HG03439 (cell line): ENCODE measurements at regions not wholly inside any gene's neighbourhood (a gene's known extent, or its start where the extent isn't known, plus 50 kb on each side); places are given as distances from the start of the nearest gene placed in this dataset.

Source experiments
- ATAC-seq: cut with Tn5 transposase; IDR thresholded peaks from one replicate; pipeline ENCODE4 v1.9.1; 2021; ENCODE audit warnings: mild to moderate bottlenecking, moderate library complexity; ENCODE audit not compliant: unreplicated experiment

DNA sequence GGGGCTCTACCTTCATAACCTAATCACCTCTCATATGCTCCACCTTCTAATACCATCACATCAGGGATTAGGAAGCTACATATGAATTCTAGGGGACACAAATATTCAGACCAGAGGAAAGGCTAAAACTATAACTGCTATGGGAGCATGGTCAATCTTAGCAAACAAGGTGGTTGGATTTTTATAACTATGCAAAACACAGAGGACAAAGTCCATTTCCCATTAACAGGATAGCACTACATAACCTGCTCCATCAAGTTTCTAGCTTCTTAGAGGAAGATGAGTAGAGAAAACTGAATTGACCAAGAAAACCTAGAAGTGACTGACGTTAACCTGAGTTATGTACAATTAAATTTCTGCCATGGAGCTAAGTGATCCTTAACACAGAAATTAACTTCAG is 398.6 kb downstream of the TBL1XR1 start:
- ATAC-seq = no peak

DNA sequence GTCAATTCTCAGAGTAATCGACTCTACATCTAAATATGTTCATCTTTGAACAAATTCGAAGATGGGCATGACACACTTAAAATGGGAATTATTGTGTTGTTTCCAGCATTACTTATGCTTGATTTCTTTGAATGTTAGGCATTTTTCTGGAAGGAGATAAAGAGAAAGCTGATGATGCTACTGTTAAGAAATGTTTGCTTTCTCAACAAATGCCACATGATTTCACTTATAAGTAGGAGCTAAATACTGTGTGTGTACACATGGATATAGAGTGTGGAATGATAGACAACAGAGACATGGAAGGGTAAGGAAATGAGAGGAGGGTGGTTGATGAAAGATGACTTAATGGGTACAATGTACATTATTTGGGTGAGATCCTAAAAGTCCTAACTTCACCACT is 400.9 kb downstream of the TBL1XR1 start:
- no peak for ATAC-seq

DNA sequence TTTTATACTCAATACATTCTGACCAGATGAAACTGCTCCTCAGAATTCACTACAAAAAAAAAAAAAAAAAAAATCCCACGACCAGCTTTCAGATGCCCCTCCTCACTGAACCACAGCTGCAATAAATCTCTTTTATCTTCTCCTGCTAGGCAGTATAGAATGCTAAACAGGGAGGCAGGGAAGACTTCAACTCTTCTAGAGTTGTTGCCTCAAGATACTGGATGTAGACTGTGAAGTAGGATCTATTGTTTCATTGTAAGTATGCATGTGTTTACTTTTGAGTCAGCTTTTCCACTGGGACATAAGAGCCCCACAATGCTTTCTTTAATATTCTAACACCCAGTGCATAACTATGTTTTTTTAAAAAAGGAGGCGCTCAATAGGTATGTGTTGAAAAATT is 401.4 kb downstream of the TBL1XR1 start:
- ATAC-seq = no peak

DNA sequence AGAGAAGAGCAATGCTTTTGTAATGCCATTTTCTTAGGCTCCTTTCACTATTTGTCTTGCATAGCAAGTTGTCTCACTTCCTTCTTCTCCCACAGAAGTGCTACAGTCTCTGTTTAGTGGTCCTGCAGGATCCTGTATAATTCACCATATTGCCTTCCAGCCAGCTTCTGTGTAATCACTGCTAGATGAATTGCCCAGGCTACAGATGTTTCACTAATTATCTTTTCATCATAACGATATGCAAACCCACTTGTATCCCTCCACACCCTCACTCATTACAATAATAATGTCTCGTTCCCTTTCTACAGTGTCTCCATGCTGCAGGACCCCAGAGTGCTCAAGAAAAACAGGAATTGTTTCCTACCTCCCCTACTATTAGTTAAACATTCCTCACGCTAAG is 402.9 kb downstream of the TBL1XR1 start:
- ATAC-seq = no peak

DNA sequence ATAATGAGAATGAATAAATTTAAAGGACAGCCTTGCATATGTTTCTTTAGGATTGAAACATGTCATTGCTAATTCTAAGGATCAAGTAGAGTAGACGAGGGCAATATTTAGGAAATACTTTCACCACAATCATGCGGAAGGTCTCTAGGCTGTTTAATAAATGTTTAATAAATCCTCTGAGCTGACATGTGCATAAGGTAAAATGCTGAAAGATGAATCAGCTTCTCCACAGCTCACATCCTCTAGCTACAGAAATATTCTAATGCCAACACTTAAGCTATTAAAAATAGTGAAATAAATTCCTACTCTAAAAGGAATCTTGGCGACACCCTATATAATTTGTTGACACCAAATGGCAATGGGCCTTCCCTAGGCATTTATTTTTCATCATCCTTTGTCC is 407.3 kb downstream of the TBL1XR1 start:
- ATAC-seq = no peak

DNA sequence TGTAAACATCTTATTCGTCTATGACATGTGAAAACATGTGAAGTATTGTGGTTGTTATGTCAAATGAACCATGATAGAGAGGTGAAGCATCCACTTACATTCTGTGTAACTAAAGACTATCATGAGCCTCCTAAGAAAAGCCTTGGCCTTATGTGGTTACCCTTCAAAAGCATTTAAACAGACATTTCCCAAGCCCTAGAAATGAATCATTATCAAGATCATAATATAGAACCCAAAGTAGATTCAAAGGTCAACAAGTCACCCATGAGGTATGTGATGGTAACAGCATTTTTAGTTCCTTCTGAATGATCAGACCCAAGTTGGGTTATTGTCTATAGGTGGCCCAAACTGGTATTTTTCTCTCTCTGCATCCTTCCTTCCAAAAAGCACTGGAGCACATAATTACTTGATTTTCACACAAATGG is 408.0 kb downstream of the TBL1XR1 start:
- no peak for ATAC-seq

DNA sequence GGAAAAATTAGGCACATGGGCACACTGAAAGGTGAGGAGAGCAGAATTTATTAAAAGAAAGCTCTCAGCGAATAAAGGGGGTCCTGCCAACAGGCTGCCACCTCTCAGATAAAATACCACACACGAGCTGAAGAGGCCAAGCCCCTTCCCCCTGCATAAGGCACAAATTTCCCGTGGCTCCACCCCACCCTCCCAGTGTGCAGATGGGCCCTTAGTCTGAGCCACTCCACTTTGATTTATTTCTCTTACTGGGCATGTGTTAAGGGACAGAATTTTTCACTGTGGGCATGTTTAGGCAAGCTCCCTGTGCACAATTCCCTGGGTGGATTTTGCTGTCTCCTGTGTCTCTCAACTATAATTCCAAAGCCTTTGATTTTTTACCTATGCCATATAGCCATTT is 409.8 kb downstream of the TBL1XR1 start:
- no peak for ATAC-seq

DNA sequence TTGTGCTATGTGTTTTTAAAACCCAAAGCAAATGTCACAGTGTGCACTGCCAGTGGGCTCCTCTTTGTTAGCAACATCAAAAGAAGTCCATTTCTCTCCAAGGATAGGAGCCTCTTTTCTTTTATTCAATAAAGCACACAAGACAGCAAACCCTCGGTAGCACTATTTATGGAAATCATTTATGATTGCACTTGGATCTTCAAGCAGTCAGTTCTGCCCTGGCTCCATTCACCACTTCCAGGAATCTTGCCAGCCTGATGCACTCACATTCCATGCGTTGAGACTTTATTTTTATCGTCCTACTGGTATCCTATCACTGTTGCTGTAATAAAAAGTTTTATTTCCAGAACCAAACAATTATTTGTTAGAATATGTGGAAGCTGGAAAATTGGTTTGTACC is 412.1 kb downstream of the TBL1XR1 start:
- no peak for ATAC-seq

DNA sequence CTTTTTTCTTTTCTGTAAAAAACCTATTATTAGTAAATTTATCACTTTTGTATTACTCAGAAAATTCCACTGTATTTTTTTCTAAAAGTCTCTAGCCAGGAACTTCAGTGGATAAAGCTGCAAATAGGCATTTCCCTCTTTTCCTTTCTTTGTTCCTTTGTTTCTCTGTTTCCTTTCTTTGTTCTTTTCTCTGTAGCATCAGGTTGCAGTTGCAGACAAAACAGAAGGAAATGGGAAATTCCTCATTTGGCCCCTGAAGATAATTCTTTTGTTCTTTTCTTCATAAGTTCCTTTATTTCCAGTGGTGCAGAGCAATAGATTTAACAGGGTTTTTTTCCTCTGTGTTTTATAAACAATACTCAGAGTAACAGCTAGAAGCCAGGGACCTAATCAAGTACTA is 416.5 kb downstream of the TBL1XR1 start:
- ATAC-seq = no peak

DNA sequence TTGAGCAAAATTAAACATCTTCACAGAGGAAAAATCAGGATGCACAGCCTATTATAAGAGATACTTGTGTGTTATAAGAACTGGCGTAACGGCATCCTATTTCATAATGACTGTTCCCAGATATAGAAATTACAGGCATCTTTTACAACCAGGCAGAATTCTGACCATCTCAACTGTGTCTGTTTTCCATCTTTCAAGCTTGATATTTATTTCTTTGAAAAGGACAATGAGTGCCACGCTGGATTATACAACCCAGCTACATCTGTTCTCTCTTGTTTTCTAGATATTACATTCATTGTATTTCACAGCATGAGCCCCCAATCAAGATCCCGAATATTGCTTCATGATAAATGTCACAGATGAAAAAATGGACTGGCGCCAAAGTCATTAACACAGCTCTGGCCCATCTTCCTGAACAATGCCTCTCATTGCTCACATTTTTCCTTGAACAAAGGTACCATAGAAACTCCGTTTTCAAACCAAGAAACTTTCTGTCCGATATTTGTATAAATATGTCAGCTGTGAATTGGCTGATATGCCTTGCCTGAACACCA is 420.6 kb downstream of the TBL1XR1 start:
- no peak for ATAC-seq

DNA sequence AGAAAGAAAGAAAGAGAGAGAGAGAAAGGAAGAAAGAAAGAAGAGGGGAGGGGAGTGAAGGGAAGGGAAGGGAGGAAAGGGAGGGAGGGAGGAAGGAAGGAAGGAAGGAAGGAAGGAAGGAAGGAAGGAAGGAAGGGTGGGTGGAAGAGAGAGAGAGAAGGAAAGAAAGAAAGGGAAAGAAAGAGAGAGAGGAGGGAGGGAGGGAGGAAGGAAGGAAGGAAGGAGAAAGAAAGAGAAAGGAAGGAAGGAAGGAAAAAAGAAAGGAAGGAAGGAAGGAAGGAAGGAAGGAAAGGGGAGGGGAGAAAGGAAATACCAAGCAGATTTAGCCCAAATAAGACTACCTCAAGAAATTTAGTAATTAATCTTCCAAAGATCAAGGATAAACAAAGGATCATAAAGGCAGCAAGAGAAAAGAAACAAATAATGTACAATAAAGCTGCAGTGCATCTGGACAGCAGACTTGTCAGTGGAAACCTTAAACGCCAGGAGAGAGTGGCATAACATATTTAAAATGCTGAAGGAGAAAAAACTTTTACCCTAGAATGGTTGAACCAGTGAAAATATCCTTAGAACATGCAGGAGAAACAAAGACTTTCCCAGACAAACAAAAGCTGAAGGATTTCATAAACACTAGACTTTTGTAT is 427.6 kb downstream of the TBL1XR1 start:
- no peak for ATAC-seq

DNA sequence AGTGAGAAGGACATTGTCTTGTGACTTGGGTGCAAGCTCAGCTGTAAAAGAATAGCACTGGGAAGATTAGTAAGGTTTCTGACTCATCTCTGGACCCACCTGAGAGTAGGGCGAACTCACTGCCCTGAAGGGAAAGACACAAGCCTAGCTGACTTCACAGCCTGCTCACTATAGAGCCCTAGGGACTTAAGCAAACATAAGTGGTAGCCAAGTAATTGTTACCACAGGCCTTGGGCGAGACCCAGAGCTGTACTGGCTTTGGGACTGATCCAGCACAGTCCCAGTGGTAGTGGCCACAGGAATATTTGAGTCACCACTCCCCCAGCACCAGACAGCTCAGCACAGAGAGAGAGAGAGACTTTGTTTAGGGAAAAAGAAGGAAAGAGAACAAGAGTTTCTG is 429.9 kb downstream of the TBL1XR1 start:
- no peak for ATAC-seq

DNA sequence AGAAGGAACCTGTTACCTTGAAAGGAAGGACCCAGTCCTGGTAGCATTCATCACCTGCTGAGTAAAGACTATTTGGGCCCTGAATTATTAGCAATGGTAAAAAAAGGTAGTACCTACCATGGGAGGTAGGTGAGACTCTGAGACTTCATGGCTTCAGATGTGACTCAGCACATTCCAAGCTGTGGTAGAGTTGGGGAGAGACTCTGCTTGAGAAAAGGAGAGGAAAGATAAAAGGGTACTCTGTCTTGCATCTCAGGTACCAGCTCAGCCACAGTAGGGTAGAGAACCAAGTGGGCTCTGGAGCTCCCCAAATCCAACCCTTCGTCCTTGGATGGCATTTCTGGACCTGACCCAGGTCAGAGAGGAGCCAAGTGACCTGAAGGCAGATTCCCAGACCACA is 430.4 kb downstream of the TBL1XR1 start:
- ATAC-seq = no peak

DNA sequence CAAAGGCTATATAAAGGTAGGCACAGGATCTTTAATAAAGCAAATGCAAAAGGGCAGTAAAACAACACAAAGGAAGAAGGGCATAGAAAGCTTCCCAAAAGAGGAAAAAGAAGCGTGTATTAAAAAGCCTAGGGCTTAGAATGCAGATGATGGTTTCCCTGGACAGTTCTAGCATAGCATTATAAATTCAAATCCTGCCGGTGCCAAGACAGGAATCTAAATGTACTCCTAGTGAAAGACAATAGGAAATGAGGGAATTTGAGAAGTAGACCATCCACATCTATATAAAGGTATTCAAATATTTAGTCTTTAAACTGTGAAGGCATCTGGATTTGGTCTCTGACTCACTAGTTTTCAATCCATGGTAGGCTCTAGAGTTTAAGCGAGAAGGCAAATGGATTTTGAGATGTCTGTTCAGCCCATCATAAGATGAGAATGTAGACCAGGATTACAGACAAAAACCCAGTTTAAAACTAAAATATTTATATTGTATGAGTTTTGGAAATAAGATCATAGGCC is 431.8 kb downstream of the TBL1XR1 start:
- ATAC-seq = no peak

DNA sequence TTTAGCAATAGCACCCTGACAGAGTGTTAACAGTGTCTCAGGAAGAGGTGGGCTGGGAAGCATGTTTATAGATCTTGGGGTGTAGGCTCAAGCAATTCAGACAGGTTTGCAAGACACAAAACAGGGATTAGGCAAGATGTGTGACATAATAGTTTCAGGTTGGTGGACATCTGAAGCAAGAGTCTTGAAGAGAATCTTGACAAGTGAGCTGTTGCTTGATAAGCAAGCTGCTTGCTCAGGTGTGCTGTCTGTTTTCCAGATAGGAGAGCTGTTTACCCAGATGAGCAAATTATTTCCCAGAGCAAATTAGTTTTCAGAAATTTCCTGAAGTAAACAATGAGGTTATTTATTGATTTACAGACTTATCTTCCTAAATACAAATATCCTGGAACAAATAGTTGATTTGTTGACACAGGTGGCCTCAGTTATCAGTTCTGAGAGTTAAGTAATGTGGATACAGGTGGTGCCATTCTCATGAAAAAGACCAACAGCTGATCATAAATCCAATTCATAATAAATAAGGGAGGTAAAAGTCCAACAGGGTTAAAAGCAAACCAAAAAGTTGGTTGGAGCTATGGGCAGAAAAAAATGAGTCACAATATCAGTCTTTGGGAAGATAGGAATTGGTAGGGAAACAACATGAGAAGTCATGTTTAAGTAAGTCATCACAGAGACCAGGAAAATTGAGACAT is 437.3 kb downstream of the TBL1XR1 start:
- no peak for ATAC-seq

DNA sequence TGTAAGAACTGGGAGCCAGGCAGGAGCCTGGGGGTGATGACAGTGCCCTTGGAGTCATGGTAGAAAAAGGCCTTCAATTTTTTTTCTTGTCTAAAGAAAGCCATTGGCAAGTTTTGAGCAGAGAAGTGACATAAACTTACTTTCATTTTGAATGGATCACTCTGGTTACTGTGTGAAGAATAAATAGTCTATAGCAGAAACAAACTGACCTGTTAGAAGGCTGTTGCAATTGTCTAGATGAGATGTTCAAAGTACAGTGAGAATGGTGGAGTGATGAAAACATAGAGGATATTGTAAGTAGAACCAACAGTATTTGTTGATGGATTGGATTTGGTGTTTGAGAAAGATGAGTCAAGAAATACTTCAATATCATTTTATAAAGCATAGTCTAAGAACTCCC is 439.9 kb downstream of the TBL1XR1 start:
- ATAC-seq = no peak

DNA sequence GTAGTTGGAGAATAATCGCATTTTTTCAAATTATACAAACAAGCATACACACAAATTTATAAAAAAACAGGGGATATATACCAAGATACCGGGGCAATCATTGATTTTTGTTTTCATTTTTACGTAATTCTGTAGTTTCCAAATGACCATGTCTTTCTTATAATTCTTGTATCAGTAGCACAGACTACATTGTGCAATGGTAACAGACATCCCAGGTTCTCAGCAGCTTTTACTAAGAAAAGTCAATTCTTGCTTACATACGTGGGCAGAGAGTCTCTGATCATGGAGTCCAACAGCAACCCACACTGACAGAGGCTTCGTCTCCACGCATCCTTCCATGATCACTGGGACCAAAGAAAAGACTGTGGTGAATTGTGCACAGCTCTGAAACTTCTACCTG is 441.3 kb downstream of the TBL1XR1 start:
- no peak for ATAC-seq

DNA sequence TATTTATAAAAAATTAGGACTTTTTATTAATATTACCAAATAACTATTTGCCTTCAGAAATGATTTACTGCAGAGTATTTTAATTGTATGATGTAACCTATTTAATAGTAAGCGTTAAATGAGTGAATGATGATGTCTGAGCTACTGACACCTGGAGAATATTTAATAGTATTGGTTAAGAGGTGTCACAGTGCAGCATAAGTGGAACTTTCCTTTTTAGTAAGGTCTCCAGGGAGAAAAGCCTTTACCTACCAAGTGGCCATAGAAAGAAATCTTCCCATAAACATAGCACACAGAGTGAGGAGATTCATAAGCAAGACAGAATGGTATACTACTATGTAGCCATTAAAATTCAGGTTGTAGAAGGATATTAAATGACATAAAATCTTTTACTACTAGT is 441.7 kb downstream of the TBL1XR1 start:
- ATAC-seq = no peak

DNA sequence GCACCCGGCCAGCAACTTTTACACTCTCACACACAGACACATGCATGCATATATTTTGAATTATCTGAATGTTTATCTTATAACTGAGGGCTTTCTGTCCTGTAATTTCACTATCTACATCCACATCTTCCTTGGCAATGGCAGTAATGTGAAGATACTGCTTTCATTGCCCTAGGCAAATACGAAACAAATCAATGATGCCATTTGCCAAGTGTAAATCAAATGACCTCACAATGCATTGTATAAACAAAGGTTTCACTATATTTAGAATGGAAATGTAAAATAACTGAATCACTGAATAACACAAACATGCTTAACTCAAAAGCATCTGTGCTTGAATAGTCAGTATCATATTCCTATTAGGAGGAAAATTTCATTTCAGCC is 455.6 kb downstream of the TBL1XR1 start:
- ATAC-seq = no peak

DNA sequence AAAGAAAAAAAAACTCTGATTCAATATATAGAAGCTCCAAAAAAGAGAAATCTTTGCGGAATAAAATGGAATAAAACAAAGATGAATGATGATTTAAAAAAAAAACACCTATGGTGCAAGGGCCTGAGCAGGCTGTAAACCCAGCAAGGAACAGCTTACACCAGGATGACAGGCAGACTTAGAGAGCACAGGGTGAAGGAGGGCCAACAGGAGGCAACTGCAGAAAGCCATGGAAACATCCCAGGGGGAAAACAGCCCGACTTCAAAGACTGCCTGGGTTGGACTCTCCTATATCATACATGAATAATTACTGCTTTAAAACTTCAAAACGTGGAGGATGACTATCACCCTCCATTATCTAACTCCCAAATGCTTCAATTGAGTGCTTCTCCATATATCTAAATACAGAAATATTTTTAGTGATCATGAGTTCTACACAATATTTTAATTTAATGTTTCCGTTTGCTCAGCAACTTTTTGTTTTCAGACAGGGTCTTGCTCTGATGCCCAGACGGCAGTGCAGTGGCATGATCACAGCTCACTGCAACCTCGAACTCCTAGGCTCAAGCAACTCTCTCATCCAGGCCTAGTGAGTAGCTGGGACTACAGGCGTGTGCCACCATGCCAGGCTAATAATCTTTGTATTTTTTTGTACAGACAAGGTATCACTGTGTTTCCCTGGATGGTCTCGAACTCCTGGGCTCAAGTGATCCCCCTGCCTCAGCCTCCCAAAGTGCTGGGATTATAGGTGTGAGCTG is 456.2 kb downstream of the TBL1XR1 start:
- no peak for ATAC-seq

DNA sequence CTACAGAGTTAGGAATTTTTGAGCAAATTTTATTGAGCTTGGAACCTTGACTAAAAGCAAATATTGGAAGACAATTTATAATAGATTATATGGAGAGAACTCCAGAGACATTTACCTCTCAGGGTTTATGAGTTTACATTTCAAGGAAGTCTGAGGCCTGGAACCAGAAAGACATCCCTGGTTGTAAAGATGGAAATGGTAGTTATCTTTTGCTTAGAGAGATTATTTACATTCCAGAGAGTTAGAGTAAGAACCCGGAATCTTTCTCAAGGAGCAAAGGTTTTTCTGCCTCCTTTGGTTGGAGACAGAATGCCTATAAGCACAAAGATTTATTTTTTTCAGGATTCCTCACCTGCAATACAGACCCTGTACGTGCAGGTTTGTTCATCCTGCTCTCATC is 458.1 kb downstream of the TBL1XR1 start:
- no peak for ATAC-seq
